ENCODE measurements at regions not wholly inside any gene's neighbourhood (a gene's known extent, or its start where the extent isn't known, plus 50 kb on each side); places are given as distances from the start of the nearest gene placed in this dataset.

GRCh38 chr4:156101571-156101970, 147.9 kb upstream of the CTSO start:
- TF ChIP-seq CTCF (IDR thresholded peaks at IDR 0.05) (no peak), POLR2A (IDR thresholded peaks at IDR 0.05) (no peak), EP300 (IDR thresholded peaks at IDR 0.05) (no peak)
